ENCODE measurements at regions not wholly inside any gene's neighbourhood (a gene's known extent, or its start where the extent isn't known, plus 50 kb on each side); places are given as distances from the start of the nearest gene placed in this dataset.

DNA sequence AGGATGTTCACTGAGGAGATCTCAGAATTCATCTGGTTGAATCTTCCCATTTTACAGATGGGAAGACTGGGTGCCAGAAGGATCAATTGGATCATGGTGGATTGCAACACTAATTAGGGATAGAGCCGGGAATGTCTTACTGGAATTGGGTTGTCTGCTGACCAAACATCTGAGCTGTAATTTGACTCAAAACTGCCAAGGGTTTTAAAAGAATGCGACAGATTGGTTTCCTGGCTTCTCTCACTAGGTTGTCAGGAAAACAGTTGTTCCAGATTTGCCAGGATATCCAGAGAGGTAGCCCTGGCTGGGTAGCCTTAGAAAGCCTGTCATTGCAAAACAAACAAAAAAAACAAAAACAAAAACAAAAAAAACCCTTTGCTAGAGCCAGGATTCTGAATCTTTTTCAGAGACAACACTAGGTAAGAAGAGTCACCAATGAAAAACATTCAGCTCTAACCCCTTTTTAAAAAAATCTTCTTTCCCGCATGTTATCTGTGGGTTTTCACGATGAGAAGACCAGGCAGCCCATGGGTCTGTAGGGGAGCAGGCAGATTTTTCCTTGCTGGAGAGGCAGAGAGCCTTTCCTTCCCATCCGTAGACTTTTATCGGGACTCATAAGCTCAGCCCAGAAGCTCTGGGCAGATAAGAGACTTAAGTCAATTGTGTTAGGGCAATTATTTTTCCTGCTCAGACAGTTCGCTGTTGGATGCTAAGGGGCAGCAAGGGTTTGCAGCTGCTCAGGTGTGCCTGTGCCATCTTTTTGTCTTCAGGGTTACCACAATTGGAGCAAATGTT, 418.9 kb downstream of the PRDM2 start:
- no peak overlapping the region for H3K27ac Mint-ChIP-seq
- Histone ChIP-seq H3K9ac (ENCODE audit: insufficient read depth, low read length, poor library complexity, severe bottlenecking) (no peak overlapping the region), H3K4me2 (replicated peaks; ENCODE audit: extremely low read depth, low read length, poor library complexity, severe bottlenecking) (no peak overlapping the region), H3K4me3 (replicated peaks in 1 of 3; ENCODE audit: low read depth in 2 of 3, low read length in 3 of 3) (no peak overlapping the region), H2AFZ (ENCODE audit: insufficient read depth, low read depth, low read length, poor library complexity, severe bottlenecking) (no peak overlapping the region), H3K27ac (ENCODE audit: low read depth in 1 of 2, low read length in 2 of 2) (no peak overlapping the region), H3K36me3 (replicated peaks in 1 of 2; ENCODE audit: control insufficient read depth in 1 of 2, insufficient read depth in 2 of 2, low read length in 2 of 2) (no peaks in the 10 kb centered on the region), H3K79me2 (ENCODE audit: insufficient read depth, low read length) (no peaks in the 10 kb centered on the region), H3K9me3 (replicated peaks in 1 of 2; ENCODE audit: control insufficient read depth in 1 of 2, insufficient read depth in 1 of 2, low read length in 2 of 2) (peaks cover 0 to 10% of the 10 kb centered on the region in 2 donors), H3K27me3 (ENCODE audit: control insufficient read depth in 2 of 2, insufficient read depth in 2 of 2, low read length in 2 of 2) (no peaks in the 10 kb centered on the region), H3K4me1 (ENCODE audit: control insufficient read depth in 1 of 2, insufficient read depth in 2 of 2, low read length in 2 of 2) (no peaks in the 10 kb centered on the region), H4K20me1 (ENCODE audit: insufficient read depth, low read length) (no peaks in the 10 kb centered on the region)
- intact Hi-C loops (cut with micrococcal nuclease), result no loop called here
- H3K27me3 Mint-ChIP-seq (ENCODE audit: low read depth in 3 of 3), result peaks cover 6% of the 10 kb centered on the region in 3 donors
- no peaks in the 10 kb centered on the region for H3K36me3 Mint-ChIP-seq
- 52% methylated on average over 3 of the region's 7 CpGs for whole genome bisulfite sequencing (ENCODE audit: insufficient coverage)
- TF ChIP-seq CTCF (IDR thresholded peaks at IDR 0.05), result no peak
- no peak overlapping the region for H3K4me3 Mint-ChIP-seq
- H3K9me3 Mint-ChIP-seq, result peaks cover 3 to 14% (median 8%) of the 10 kb centered on the region in 7 donors
- no peak for DNase-seq
- no peaks in the 10 kb centered on the region for H3K4me1 Mint-ChIP-seq

GRCh38 chr1:14120895-14121294, 420.9 kb downstream of the PRDM2 start:
- DNase-seq, result no peak
- H3K9ac ChIP-seq (ENCODE audit: insufficient read depth, low read length, poor library complexity, severe bottlenecking), result no peak overlapping the region
- Mint-ChIP-seq H3K4me3 (no peak overlapping the region), H3K36me3 (no peaks in the 10 kb centered on the region), H3K27me3 (ENCODE audit: low read depth in 3 of 3) (peaks cover 2 to 5% (median 4%) of the 10 kb centered on the region in 3 donors), H3K27ac (peak overlapping the region in 1 of 7 donors; percentile 42), H3K9me3 (peaks cover 3 to 11% (median 8%) of the 10 kb centered on the region in 7 donors), H3K4me1 (no peaks in the 10 kb centered on the region)
- no peak overlapping the region for H3K4me2 ChIP-seq (replicated peaks; ENCODE audit: extremely low read depth, low read length, poor library complexity, severe bottlenecking)
- TF ChIP-seq CTCF (IDR thresholded peaks at IDR 0.05), result no peak
- peaks cover 0 to 10% of the 10 kb centered on the region in 2 donors for H3K9me3 ChIP-seq (replicated peaks in 1 of 2; ENCODE audit: control insufficient read depth in 1 of 2, insufficient read depth in 1 of 2, low read length in 2 of 2)
- intact Hi-C loops (cut with micrococcal nuclease), result no loop called here
- H3K79me2 ChIP-seq (ENCODE audit: insufficient read depth, low read length), result no peaks in the 10 kb centered on the region
- no peaks in the 10 kb centered on the region for H3K4me1 ChIP-seq (ENCODE audit: control insufficient read depth in 1 of 2, insufficient read depth in 2 of 2, low read length in 2 of 2)
- H2AFZ ChIP-seq (ENCODE audit: insufficient read depth, low read depth, low read length, poor library complexity, severe bottlenecking), result no peak overlapping the region
- WGBS (ENCODE audit: insufficient coverage), result 33% methylated on average over 1 of the region's 2 CpGs
- H3K4me3 ChIP-seq (replicated peaks in 1 of 3; ENCODE audit: low read depth in 2 of 3, low read length in 3 of 3), result no peak overlapping the region
- no peaks in the 10 kb centered on the region for H3K36me3 ChIP-seq (replicated peaks in 1 of 2; ENCODE audit: control insufficient read depth in 1 of 2, insufficient read depth in 2 of 2, low read length in 2 of 2)
- no peaks in the 10 kb centered on the region for H4K20me1 ChIP-seq (ENCODE audit: insufficient read depth, low read length)
- H3K27me3 ChIP-seq (ENCODE audit: control insufficient read depth in 2 of 2, insufficient read depth in 2 of 2, low read length in 2 of 2), result no peaks in the 10 kb centered on the region
- H3K27ac ChIP-seq (ENCODE audit: low read depth in 1 of 2, low read length in 2 of 2), result no peak overlapping the region
